CD4-positive, CD25-positive, alpha-beta regulatory T cell (primary cell): ENCODE measurements at regions not wholly inside any gene's neighbourhood (a gene's known extent, or its start where the extent isn't known, plus 50 kb on each side); places are given as distances from the start of the nearest gene placed in this dataset.

Source experiments
- ATAC-seq, 2 donors: fragments of 150-1000 bp; cut with Tn5 transposase; one replicate each; pipeline ENCODE4 v1.10.0; 2021; ENCODE audit warnings: low read depth in 2 of 2, moderate number of reproducible peaks in 2 of 2, moderate library complexity in 1 of 2
- DNase-seq, 3 donors: peaks; one replicate each; pipeline versions ENCODE4 v3.0.0 to v3.0.0-alpha.2; 2012 to 2022; ENCODE audit warnings: mixed read lengths in 1 of 3
- H3K27ac ChIP-seq: one replicate; pipeline ENCODE4 v1.7.0; 2013; ENCODE audit warnings: mild to moderate bottlenecking, low read length; ENCODE audit not compliant: insufficient read depth, poor library complexity, severe bottlenecking
- H3K27me3 ChIP-seq: one replicate; pipeline ENCODE4 v1.7.0; 2013; ENCODE audit warnings: low read length; ENCODE audit not compliant: control insufficient read depth, insufficient read depth
- H3K36me3 ChIP-seq: one replicate; pipeline ENCODE4 v1.7.0; 2013; ENCODE audit warnings: mild to moderate bottlenecking, low read length, moderate library complexity; ENCODE audit not compliant: control insufficient read depth, insufficient read depth
- H3K4me1 ChIP-seq: 2 replicates; pipeline ENCODE4 v1.7.0; 2013; ENCODE audit warnings: mild to moderate bottlenecking, low read length; ENCODE audit not compliant: insufficient read depth, control insufficient read depth, poor library complexity, severe bottlenecking
- H3K4me3 ChIP-seq: one replicate; pipeline ENCODE4 v1.7.0; 2013; ENCODE audit warnings: low read depth, mild to moderate bottlenecking, low read length, moderate library complexity
- H3K9me3 ChIP-seq, 2 experiments: 1 replicate in 1 of 2; 2 replicates in 1 of 2; pipeline ENCODE4 v1.7.0; 2013; ENCODE audit warnings: low read length in 2 of 2, mild to moderate bottlenecking in 1 of 2, moderate library complexity in 1 of 2; ENCODE audit not compliant: control insufficient read depth in 2 of 2
- H3K27ac Mint-ChIP-seq, 3 donors: one replicate each; pipeline ENCODE4 v1.8.0; 2020 to 2022; ENCODE audit warnings: mild to moderate bottlenecking in 3 of 3, mixed read lengths in 3 of 3, moderate library complexity in 2 of 3
- H3K27me3 Mint-ChIP-seq: one replicate; pipeline ENCODE4 v1.8.0; 2022; ENCODE audit warnings: mild to moderate bottlenecking, mixed read lengths
- H3K36me3 Mint-ChIP-seq: one replicate; pipeline ENCODE4 v1.8.0; 2020; ENCODE audit warnings: mixed read lengths
- H3K4me1 Mint-ChIP-seq, 4 donors: one replicate each; pipeline ENCODE4 v1.8.0; 2020 to 2022; ENCODE audit warnings: mixed read lengths in 4 of 4, mild to moderate bottlenecking in 1 of 4
- H3K4me3 Mint-ChIP-seq, 4 donors: one replicate each; pipeline ENCODE4 v1.8.0; 2020 to 2022; ENCODE audit warnings: mild to moderate bottlenecking in 4 of 4, mixed read lengths in 4 of 4, moderate library complexity in 3 of 4
- H3K9me3 Mint-ChIP-seq, 7 donors: one replicate each; pipeline ENCODE4 v1.8.0; 2020 to 2022; ENCODE audit warnings: mixed read lengths in 7 of 7, mild to moderate bottlenecking in 3 of 7, moderate library complexity in 2 of 7

GRCh38 chr9:19651681-19652080 is 137.2 kb downstream of the SLC24A2 start:
- no peak overlapping the region for H3K4me3 Mint-ChIP-seq
- H3K4me1 Mint-ChIP-seq, result no peaks in the 10 kb centered on the region
- Histone ChIP-seq H3K4me1 (no peaks in the 10 kb centered on the region), H3K27me3 (no peaks in the 10 kb centered on the region), H3K4me3 (no peak overlapping the region), H3K9me3 (no peaks in the 10 kb centered on the region), H3K27ac (no peak overlapping the region), H3K36me3 (no peaks in the 10 kb centered on the region)
- H3K36me3 Mint-ChIP-seq, result no peaks in the 10 kb centered on the region
- H3K9me3 Mint-ChIP-seq, result peaks cover 0 to 2% (median 0%) of the 10 kb centered on the region in 7 donors
- ATAC-seq (no peak), DNase-seq (no peak)
- H3K27me3 Mint-ChIP-seq, result peaks cover 9% of the 10 kb centered on the region
- no peak overlapping the region for H3K27ac Mint-ChIP-seq

GRCh38 chr9:19650312-19650711 is 138.5 kb downstream of the SLC24A2 start:
- no peak for ATAC-seq
- Mint-ChIP-seq H3K4me1 (no peaks in the 10 kb centered on the region), H3K4me3 (no peak overlapping the region), H3K27ac (no peak overlapping the region), H3K27me3 (peaks cover 9% of the 10 kb centered on the region), H3K9me3 (peaks cover 0 to 2% (median 0%) of the 10 kb centered on the region in 7 donors), H3K36me3 (no peaks in the 10 kb centered on the region)
- Histone ChIP-seq H3K4me3 (no peak overlapping the region), H3K9me3 (no peaks in the 10 kb centered on the region), H3K4me1 (no peaks in the 10 kb centered on the region), H3K36me3 (no peaks in the 10 kb centered on the region), H3K27ac (no peak overlapping the region), H3K27me3 (no peaks in the 10 kb centered on the region)
- DNase-seq, result no peak

GRCh38 chr9:19649336-19650041 is 139.3 kb downstream of the SLC24A2 start:
- Mint-ChIP-seq H3K36me3 (no peaks in the 10 kb centered on the region), H3K4me1 (no peaks in the 10 kb centered on the region), H3K4me3 (no peak overlapping the region), H3K9me3 (peaks cover 0 to 2% (median 0%) of the 10 kb centered on the region in 7 donors), H3K27ac (no peak overlapping the region), H3K27me3 (peaks cover 9% of the 10 kb centered on the region)
- Histone ChIP-seq H3K27ac (no peak overlapping the region), H3K4me1 (no peaks in the 10 kb centered on the region), H3K36me3 (no peaks in the 10 kb centered on the region), H3K27me3 (no peaks in the 10 kb centered on the region), H3K9me3 (no peaks in the 10 kb centered on the region), H3K4me3 (no peak overlapping the region)
- ATAC-seq (no peak), DNase-seq (no peak)

- no peaks in the 10 kb centered on the region for H3K9me3 ChIP-seq
- no peaks in the 10 kb centered on the region for H3K27me3 ChIP-seq
- peaks cover 0 to 2% (median 0%) of the 10 kb centered on the region in 7 donors for H3K9me3 Mint-ChIP-seq
- no peaks in the 10 kb centered on the region for H3K4me1 ChIP-seq
- H3K4me1 Mint-ChIP-seq, result no peaks in the 10 kb centered on the region
- no peak overlapping the region for H3K4me3 Mint-ChIP-seq
- H3K27ac Mint-ChIP-seq, result no peak overlapping the region
- ATAC-seq, result no peak
- H3K27me3 Mint-ChIP-seq, result peaks cover 9% of the 10 kb centered on the region
- H3K27ac ChIP-seq, result no peak overlapping the region
- no peaks in the 10 kb centered on the region for H3K36me3 ChIP-seq
- DNase-seq, result no peak
- H3K4me3 ChIP-seq, result no peak overlapping the region
- H3K36me3 Mint-ChIP-seq, result no peaks in the 10 kb centered on the region
Observed at GRCh38 chr9:19648672-19649071, 140.2 kb downstream of the SLC24A2 start.

- Histone ChIP-seq H3K36me3 (no peaks in the 10 kb centered on the region), H3K27ac (no peak overlapping the region), H3K9me3 (no peaks in the 10 kb centered on the region), H3K4me3 (no peak overlapping the region), H3K4me1 (no peaks in the 10 kb centered on the region), H3K27me3 (no peaks in the 10 kb centered on the region)
- H3K9me3 Mint-ChIP-seq, result no peaks in the 10 kb centered on the region
- no peaks in the 10 kb centered on the region for H3K36me3 Mint-ChIP-seq
- ATAC-seq, result no peak
- peaks cover 9% of the 10 kb centered on the region for H3K27me3 Mint-ChIP-seq
- H3K4me3 Mint-ChIP-seq, result no peak overlapping the region
- DNase-seq, result no peak
- no peak overlapping the region for H3K27ac Mint-ChIP-seq
- no peaks in the 10 kb centered on the region for H3K4me1 Mint-ChIP-seq
Observed at GRCh38 chr9:19643875-19644274, 145.0 kb downstream of the SLC24A2 start.

GRCh38 chr9:19642256-19642655 is 146.6 kb downstream of the SLC24A2 start:
- ATAC-seq (no peak), DNase-seq (no peak)
- no peak overlapping the region for H3K4me3 ChIP-seq
- H3K27ac ChIP-seq, result no peak overlapping the region
- peaks cover 2% of the 10 kb centered on the region for H3K27me3 ChIP-seq
- Mint-ChIP-seq H3K9me3 (no peaks in the 10 kb centered on the region), H3K4me1 (no peaks in the 10 kb centered on the region), H3K27me3 (peaks cover 5% of the 10 kb centered on the region), H3K4me3 (no peak overlapping the region), H3K36me3 (no peaks in the 10 kb centered on the region), H3K27ac (no peak overlapping the region)
- no peaks in the 10 kb centered on the region for H3K36me3 ChIP-seq
- H3K4me1 ChIP-seq, result no peaks in the 10 kb centered on the region
- no peaks in the 10 kb centered on the region for H3K9me3 ChIP-seq

- peaks cover 2% of the 10 kb centered on the region for H3K27me3 ChIP-seq
- Mint-ChIP-seq H3K4me1 (no peaks in the 10 kb centered on the region), H3K9me3 (no peaks in the 10 kb centered on the region), H3K36me3 (no peaks in the 10 kb centered on the region), H3K27ac (no peak overlapping the region), H3K27me3 (peaks cover 6% of the 10 kb centered on the region), H3K4me3 (no peak overlapping the region)
- no peak overlapping the region for H3K4me3 ChIP-seq
- H3K9me3 ChIP-seq, result no peaks in the 10 kb centered on the region
- no peak overlapping the region for H3K27ac ChIP-seq
- no peaks in the 10 kb centered on the region for H3K36me3 ChIP-seq
- ATAC-seq (no peak), DNase-seq (no peak)
- no peaks in the 10 kb centered on the region for H3K4me1 ChIP-seq
Observed at GRCh38 chr9:19641046-19641445, 147.8 kb downstream of the SLC24A2 start.

GRCh38 chr9:19640014-19640413 is 148.8 kb downstream of the SLC24A2 start:
- Histone ChIP-seq H3K27ac (no peak overlapping the region), H3K27me3 (peaks cover 2% of the 10 kb centered on the region), H3K36me3 (no peaks in the 10 kb centered on the region), H3K4me3 (no peak overlapping the region), H3K4me1 (no peaks in the 10 kb centered on the region), H3K9me3 (no peaks in the 10 kb centered on the region)
- Mint-ChIP-seq H3K36me3 (no peaks in the 10 kb centered on the region), H3K4me3 (no peak overlapping the region), H3K27ac (no peak overlapping the region), H3K4me1 (no peaks in the 10 kb centered on the region), H3K9me3 (no peaks in the 10 kb centered on the region), H3K27me3 (peaks cover 6% of the 10 kb centered on the region)
- DNase-seq (no peak), ATAC-seq (no peak)
